K562 (cell line): ENCODE measurements at regions not wholly inside any gene's neighbourhood (a gene's known extent, or its start where the extent isn't known, plus 50 kb on each side); places are given as distances from the start of the nearest gene placed in this dataset.

ENCODE experiments used
- ATAC-seq: fragments of 200-7000 bp; cut with Tn5 transposase; 3 replicates; pipeline ENCODE4 v1.9.1; 2020; ENCODE audit warnings: moderate library complexity
- BruUV-seq: library from RNA; stranded (reverse); fragments of 400-500 nt; replicated peaks from 2 replicates; lab custom pipeline; 2021; lab: Mats Ljungman, UMichigan
- CTCF ChIA-PET: fragments of 300-600 bp; formaldehyde crosslinking; extraction: SDS; loops from one replicate; lab custom pipeline; 2021; ENCODE audit warnings: low intra/inter-chr PET ratio; lab: Yijun Ruan, JAX
- POLR2A ChIA-PET: fragments of 300-600, 350-650 bp; sonication (Branson Sonifier 250); formaldehyde crosslinking; extraction: SDS; loops from one replicate; lab custom pipeline; 2021; ENCODE audit warnings: antibody characterized with exemption, inconsistent platforms; lab: Yijun Ruan, JAX
- DNase-seq, 4 experiments: peaks; one replicate each; pipeline versions ENCODE4 v3.0.0 to v3.0.0-alpha.2; 2011 to 2018; ENCODE audit warnings: low spot score in 3 of 4, mixed read lengths in 3 of 4; ENCODE audit errors: extremely low read depth in 1 of 4
- FAIRE-seq: peaks from 2 replicates; lab custom pipeline; 2011; peaks lifted over from hg19 to GRCh38; lab: Jason Lieb, UNC
- H2AFZ ChIP-seq: 2 replicates; pipeline ENCODE4 v1.6.0; 2011; ENCODE audit warnings: low read depth, low read length, control low read depth, inconsistent platforms
- H3K27ac ChIP-seq: fragments of 200-600 bp; 3 replicates; pipeline ENCODE4 v1.8.0; 2011; ENCODE audit warnings: low read depth, mild to moderate bottlenecking, control low read depth, inconsistent platforms, low read length, moderate library complexity, mixed read lengths; ENCODE audit errors: extremely low read depth
- H3K27me3 ChIP-seq, 2 experiments: fragments of 300-600 bp in 1 of 2; 2 replicates in 1 of 2; 3 replicates in 1 of 2; pipeline versions ENCODE4 v1.6.0 to v1.8.0; 2011; ENCODE audit warnings: inconsistent platforms in 2 of 2, low read length in 2 of 2, mild to moderate bottlenecking in 1 of 2, mixed read lengths in 1 of 2, moderate library complexity in 1 of 2; ENCODE audit not compliant: control insufficient read depth in 2 of 2, insufficient read depth in 2 of 2
- H3K36me3 ChIP-seq: fragments of 300-600 bp; 3 replicates; pipeline ENCODE4 v1.8.0; 2011; ENCODE audit warnings: mild to moderate bottlenecking, low read length, inconsistent platforms; ENCODE audit not compliant: control insufficient read depth, insufficient read depth
- H3K4me1 ChIP-seq, 2 experiments: fragments of 200-600 bp in 1 of 2; replicated peaks in 1 of 2; 2 replicates in 1 of 2; 3 replicates in 1 of 2; pipeline versions ENCODE4 v1.5.1 to v1.8.0; 2011; ENCODE audit warnings: inconsistent platforms in 2 of 2, low read length in 2 of 2, mild to moderate bottlenecking in 1 of 2, mixed read lengths in 1 of 2, moderate library complexity in 1 of 2; ENCODE audit not compliant: control insufficient read depth in 2 of 2, insufficient read depth in 2 of 2
- H3K4me2 ChIP-seq: 2 replicates; pipeline ENCODE4 v1.6.1; 2011; ENCODE audit warnings: low read length, control low read depth, inconsistent platforms, mixed read lengths; ENCODE audit not compliant: insufficient read depth
- H3K4me3 ChIP-seq: fragments of 200-600 bp; sonication (generic), shearing (Covaris generic); 2 replicates; pipeline ENCODE4 v1.5.1; 2016; ENCODE audit warnings: control low read depth, inconsistent platforms
- H3K79me2 ChIP-seq: fragments of 200-600 bp; 3 replicates; pipeline ENCODE4 v1.8.0; 2011; ENCODE audit warnings: low read length, inconsistent platforms; ENCODE audit not compliant: control insufficient read depth, insufficient read depth
- H3K9ac ChIP-seq, 2 experiments: 2 replicates each; pipeline versions ENCODE4 v1.6.0 to v1.6.1; 2011; ENCODE audit warnings: low read depth in 2 of 2, low read length in 2 of 2, control low read depth in 1 of 2, inconsistent platforms in 1 of 2, mild to moderate bottlenecking in 1 of 2, mixed read lengths in 1 of 2; ENCODE audit not compliant: insufficient read depth in 1 of 2
- H3K9me1 ChIP-seq: one replicate; pipeline ENCODE4 v1.6.0; 2011; ENCODE audit warnings: inconsistent platforms, mild to moderate bottlenecking, low read length, moderate library complexity; ENCODE audit not compliant: control insufficient read depth, insufficient read depth
- H3K9me3 ChIP-seq: replicated peaks from 2 replicates; pipeline ENCODE4 v1.5.1; 2011; ENCODE audit warnings: low read depth, low read length, inconsistent platforms; ENCODE audit not compliant: control insufficient read depth, insufficient read depth
- H4K20me1 ChIP-seq: replicated peaks from 2 replicates; pipeline ENCODE4 v1.6.1; 2011; ENCODE audit warnings: low read length, inconsistent platforms, mixed read lengths; ENCODE audit not compliant: control insufficient read depth, insufficient read depth
- ATF7 ChIP-seq: fragments of 450-650 bp; IDR thresholded peaks from 2 replicates; pipeline ENCODE4 v1.7.1; 2014; ENCODE audit warnings: mild to moderate bottlenecking, moderate library complexity
- DEAF1 ChIP-seq: fragments of 450-650 bp; formaldehyde crosslinking; IDR thresholded peaks from 2 replicates; pipeline ENCODE4 v1.4.0; 2020; ENCODE audit warnings: mild to moderate bottlenecking, moderate library complexity
- FOXK2 ChIP-seq, 2 experiments: fragments of 450-650 bp; IDR thresholded peaks in 1 of 2; conservative IDR thresholded peaks in 1 of 2; 2 replicates each; pipeline ENCODE4 v1.6.1; 2016; ENCODE audit warnings: low read depth in 2 of 2, mild to moderate bottlenecking in 1 of 2
- HOXB6 ChIP-seq: fragments of 250-450 bp; sonication (Bioruptor Pico); IDR thresholded peaks from 2 replicates; pipeline ENCODE4 v1.5.1; 2022; ENCODE audit warnings: mild to moderate bottlenecking, borderline replicate concordance
- L3MBTL2 ChIP-seq: fragments of 450-650 bp; IDR thresholded peaks from 2 replicates; pipeline ENCODE4 v1.6.1; 2016; ENCODE audit warnings: mild to moderate bottlenecking, moderate library complexity
- NBN ChIP-seq: fragments of 450-650 bp; IDR thresholded peaks from 2 replicates; pipeline ENCODE4 v1.6.1; 2016; ENCODE audit warnings: low read depth, mild to moderate bottlenecking
- SIN3A ChIP-seq, 2 experiments: fragments of 150-350 bp in 1 of 2; IDR thresholded peaks; 2 replicates each; pipeline ENCODE4 v1.6.1; 2011 to 2016; ENCODE audit warnings: borderline replicate concordance in 2 of 2, low read depth in 2 of 2, low read length in 2 of 2, mild to moderate bottlenecking in 2 of 2, moderate library complexity in 2 of 2; ENCODE audit not compliant: control insufficient read depth in 1 of 2
- ZEB2 ChIP-seq: fragments of 450-650 bp; IDR thresholded peaks from 2 replicates; pipeline ENCODE4 v1.6.1; 2016
- ZNF311 ChIP-seq: fragments of 250-450 bp; sonication (Bioruptor Pico); IDR thresholded peaks from 2 replicates; pipeline ENCODE4 v1.4.0; 2020; ENCODE audit warnings: mild to moderate bottlenecking, moderate library complexity
- WGBS: fragments of 100-300 bp; shearing (Covaris generic); methylation state at CpG from one replicate; pipeline ENCODE4 v1.1.6; 2016; ENCODE audit warnings: low coverage, mixed read lengths; ENCODE audit not compliant: insufficient coverage; ENCODE audit errors: missing lambda C conversion rate; 5-methylcytosine and 5-hydroxymethylcytosine counted together
- in situ Hi-C: fragments of 300-500 bp; cut with MboI; formaldehyde crosslinking; loops from 4 replicates; pipeline ENCODE4 v1.15.0; 2018; ENCODE audit warnings: inconsistent platforms, mixed read lengths
- intact Hi-C: fragments of 100-400 bp; cut with micrococcal nuclease; formaldehyde crosslinking; loops from 2 replicates; pipeline ENCODE4 v1.14.2; 2022
- TF ChIP-seq, protein P1 (sequence below): fragments of 150-350 bp; IDR thresholded peaks from 2 replicates; pipeline ENCODE4 v1.6.1; 2014; ENCODE audit warnings: low read depth, mild to moderate bottlenecking, low read length, borderline replicate concordance
- TF ChIP-seq, protein P2 (sequence below): fragments of 450-650 bp; IDR thresholded peaks from 2 replicates; pipeline ENCODE4 v1.6.1; 2018; ENCODE audit not compliant: partially characterized antibody
- TF ChIP-seq, protein P3 (sequence below): fragments of 250-450 bp; sonication (Bioruptor Pico); IDR thresholded peaks from 2 replicates; pipeline ENCODE4 v1.5.0; 2020; ENCODE audit warnings: mild to moderate bottlenecking, borderline replicate concordance

GRCh38 chr17:72301887-72302286, 181.1 kb downstream of the SOX9 start:
- ChIA-PET CTCF (no interaction called here), POLR2A (interaction anchor here (1.2 kb wide), 1 partner anchor 164 kb away, joined by 3 read pairs; no protein-coding TSS in a partner anchor)
- BruUV-seq: no TSS peak
- Histone ChIP-seq H3K27me3 (no peaks in the 10 kb centered on the region; a peak in 1 of 5 replicates), H3K36me3 (no peaks in the 10 kb centered on the region), H3K9ac (no peak overlapping the region), H4K20me1 (no peaks in the 10 kb centered on the region), H3K9me3 (no peaks in the 10 kb centered on the region), H3K4me2 (no peak overlapping the region), H2AFZ (no peak overlapping the region), H3K79me2 (no peaks in the 10 kb centered on the region), H3K4me3 (no peak overlapping the region), H3K9me1 (no peaks in the 10 kb centered on the region), H3K27ac (no peak overlapping the region), H3K4me1 (no peaks in the 10 kb centered on the region)
- no peak for FAIRE-seq
- no peak for DNase-seq
- 7% methylated on average over 2 of the region's 2 CpGs for WGBS
- intact Hi-C loops: no loop called here
- no peak for ATAC-seq
- in situ Hi-C loops: no loop called here
- TF ChIP-seq ZEB2 (no peak), HOXB6 (CRISPR knock-in tag) (no peak), NBN (no peak), DEAF1 (CRISPR knock-in tag) (no peak), FOXK2 (conservative IDR thresholded peaks at IDR 0.05 in 1 of 2, IDR thresholded peaks at IDR 0.05 in 1 of 2; ENCODE audit: low read depth in 2 of 2) (no peak), ZNF311 (CRISPR knock-in tag) (no peak), SIN3A (IDR thresholded peaks at IDR 0.05; ENCODE audit: borderline replicate concordance in 2 of 2, control insufficient read depth in 1 of 2, low read depth in 2 of 2, low read length in 2 of 2) (no peak), ATF7 (no peak), L3MBTL2 (no peak)
- TF ChIP-seq, protein P1, sequence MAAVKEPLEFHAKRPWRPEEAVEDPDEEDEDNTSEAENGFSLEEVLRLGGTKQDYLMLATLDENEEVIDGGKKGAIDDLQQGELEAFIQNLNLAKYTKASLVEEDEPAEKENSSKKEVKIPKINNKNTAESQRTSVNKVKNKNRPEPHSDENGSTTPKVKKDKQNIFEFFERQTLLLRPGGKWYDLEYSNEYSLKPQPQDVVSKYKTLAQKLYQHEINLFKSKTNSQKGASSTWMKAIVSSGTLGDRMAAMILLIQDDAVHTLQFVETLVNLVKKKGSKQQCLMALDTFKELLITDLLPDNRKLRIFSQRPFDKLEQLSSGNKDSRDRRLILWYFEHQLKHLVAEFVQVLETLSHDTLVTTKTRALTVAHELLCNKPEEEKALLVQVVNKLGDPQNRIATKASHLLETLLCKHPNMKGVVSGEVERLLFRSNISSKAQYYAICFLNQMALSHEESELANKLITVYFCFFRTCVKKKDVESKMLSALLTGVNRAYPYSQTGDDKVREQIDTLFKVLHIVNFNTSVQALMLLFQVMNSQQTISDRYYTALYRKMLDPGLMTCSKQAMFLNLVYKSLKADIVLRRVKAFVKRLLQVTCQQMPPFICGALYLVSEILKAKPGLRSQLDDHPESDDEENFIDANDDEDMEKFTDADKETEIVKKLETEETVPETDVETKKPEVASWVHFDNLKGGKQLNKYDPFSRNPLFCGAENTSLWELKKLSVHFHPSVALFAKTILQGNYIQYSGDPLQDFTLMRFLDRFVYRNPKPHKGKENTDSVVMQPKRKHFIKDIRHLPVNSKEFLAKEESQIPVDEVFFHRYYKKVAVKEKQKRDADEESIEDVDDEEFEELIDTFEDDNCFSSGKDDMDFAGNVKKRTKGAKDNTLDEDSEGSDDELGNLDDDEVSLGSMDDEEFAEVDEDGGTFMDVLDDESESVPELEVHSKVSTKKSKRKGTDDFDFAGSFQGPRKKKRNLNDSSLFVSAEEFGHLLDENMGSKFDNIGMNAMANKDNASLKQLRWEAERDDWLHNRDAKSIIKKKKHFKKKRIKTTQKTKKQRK: no peak
- TF ChIP-seq, protein P2, sequence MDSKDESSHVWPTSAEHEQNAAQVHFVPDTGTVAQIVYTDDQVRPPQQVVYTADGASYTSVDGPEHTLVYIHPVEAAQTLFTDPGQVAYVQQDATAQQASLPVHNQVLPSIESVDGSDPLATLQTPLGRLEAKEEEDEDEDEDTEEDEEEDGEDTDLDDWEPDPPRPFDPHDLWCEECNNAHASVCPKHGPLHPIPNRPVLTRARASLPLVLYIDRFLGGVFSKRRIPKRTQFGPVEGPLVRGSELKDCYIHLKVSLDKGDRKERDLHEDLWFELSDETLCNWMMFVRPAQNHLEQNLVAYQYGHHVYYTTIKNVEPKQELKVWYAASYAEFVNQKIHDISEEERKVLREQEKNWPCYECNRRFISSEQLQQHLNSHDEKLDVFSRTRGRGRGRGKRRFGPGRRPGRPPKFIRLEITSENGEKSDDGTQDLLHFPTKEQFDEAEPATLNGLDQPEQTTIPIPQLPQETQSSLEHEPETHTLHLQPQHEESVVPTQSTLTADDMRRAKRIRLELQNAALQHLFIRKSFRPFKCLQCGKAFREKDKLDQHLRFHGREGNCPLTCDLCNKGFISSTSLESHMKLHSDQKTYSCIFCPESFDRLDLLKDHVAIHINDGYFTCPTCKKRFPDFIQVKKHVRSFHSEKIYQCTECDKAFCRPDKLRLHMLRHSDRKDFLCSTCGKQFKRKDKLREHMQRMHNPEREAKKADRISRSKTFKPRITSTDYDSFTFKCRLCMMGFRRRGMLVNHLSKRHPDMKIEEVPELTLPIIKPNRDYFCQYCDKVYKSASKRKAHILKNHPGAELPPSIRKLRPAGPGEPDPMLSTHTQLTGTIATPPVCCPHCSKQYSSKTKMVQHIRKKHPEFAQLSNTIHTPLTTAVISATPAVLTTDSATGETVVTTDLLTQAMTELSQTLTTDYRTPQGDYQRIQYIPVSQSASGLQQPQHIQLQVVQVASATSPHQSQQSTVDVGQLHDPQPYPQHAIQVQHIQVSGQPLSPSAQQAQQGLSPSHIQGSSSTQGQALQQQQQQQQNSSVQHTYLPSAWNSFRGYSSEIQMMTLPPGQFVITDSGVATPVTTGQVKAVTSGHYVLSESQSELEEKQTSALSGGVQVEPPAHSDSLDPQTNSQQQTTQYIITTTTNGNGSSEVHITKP: no peak
- TF ChIP-seq, protein P3, sequence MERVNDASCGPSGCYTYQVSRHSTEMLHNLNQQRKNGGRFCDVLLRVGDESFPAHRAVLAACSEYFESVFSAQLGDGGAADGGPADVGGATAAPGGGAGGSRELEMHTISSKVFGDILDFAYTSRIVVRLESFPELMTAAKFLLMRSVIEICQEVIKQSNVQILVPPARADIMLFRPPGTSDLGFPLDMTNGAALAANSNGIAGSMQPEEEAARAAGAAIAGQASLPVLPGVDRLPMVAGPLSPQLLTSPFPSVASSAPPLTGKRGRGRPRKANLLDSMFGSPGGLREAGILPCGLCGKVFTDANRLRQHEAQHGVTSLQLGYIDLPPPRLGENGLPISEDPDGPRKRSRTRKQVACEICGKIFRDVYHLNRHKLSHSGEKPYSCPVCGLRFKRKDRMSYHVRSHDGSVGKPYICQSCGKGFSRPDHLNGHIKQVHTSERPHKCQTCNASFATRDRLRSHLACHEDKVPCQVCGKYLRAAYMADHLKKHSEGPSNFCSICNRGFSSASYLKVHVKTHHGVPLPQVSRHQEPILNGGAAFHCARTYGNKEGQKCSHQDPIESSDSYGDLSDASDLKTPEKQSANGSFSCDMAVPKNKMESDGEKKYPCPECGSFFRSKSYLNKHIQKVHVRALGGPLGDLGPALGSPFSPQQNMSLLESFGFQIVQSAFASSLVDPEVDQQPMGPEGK: no peak
